ENCODE measurements at regions not wholly inside any gene's neighbourhood (a gene's known extent, or its start where the extent isn't known, plus 50 kb on each side); places are given as distances from the start of the nearest gene placed in this dataset.

DNA sequence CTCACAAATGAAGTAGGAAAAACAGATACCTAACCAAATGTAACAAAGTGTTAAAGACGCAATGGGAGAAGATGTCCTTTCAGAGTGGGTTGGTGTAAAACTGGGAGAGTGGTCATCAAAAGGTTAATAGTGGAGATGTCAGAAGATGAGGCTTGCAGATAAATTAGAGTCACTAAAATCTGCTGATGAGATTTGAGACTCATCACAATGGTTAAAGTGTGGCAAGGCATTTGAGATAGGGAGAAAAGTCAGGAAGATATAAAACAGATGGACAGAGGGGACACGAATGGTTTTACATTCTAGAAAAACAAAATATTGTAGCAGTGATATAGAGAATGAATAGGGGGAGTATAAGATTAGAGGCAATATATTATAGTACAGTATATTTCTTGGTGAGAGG, 406.0 kb upstream of the SEMA6A start:
- 67 to 91% (median 84%) methylated on average over 2 of the region's 2 CpGs for WGBS, 5 donors
- H3K4me3 ChIP-seq = no peak overlapping the region
- H3K27me3 ChIP-seq (replicated peaks in 1 of 7) = no peaks in the 10 kb centered on the region
- TF ChIP-seq POLR2A (IDR thresholded peaks at IDR 0.05) = no peak
- TF ChIP-seq, protein P1, sequence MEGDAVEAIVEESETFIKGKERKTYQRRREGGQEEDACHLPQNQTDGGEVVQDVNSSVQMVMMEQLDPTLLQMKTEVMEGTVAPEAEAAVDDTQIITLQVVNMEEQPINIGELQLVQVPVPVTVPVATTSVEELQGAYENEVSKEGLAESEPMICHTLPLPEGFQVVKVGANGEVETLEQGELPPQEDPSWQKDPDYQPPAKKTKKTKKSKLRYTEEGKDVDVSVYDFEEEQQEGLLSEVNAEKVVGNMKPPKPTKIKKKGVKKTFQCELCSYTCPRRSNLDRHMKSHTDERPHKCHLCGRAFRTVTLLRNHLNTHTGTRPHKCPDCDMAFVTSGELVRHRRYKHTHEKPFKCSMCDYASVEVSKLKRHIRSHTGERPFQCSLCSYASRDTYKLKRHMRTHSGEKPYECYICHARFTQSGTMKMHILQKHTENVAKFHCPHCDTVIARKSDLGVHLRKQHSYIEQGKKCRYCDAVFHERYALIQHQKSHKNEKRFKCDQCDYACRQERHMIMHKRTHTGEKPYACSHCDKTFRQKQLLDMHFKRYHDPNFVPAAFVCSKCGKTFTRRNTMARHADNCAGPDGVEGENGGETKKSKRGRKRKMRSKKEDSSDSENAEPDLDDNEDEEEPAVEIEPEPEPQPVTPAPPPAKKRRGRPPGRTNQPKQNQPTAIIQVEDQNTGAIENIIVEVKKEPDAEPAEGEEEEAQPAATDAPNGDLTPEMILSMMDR (IDR thresholded peaks at IDR 0.05 in 8 of 11, conservative IDR thresholded peaks at IDR 0.05 in 3 of 11) = no peak
- no peak for TF ChIP-seq POLR2AphosphoS5 (IDR thresholded peaks at IDR 0.05)
- intact Hi-C loops (cut with DNase I; ENCODE audit: low total_unique reads) = no loop called here
- no peaks in the 10 kb centered on the region for H3K4me1 ChIP-seq
- H3K36me3 ChIP-seq = no peaks in the 10 kb centered on the region
- H3K9me3 ChIP-seq = peaks cover 0 to 4% (median 0%) of the 10 kb centered on the region in 8 donors
- H3K27ac ChIP-seq = no peak overlapping the region
- no peak for DNase-seq

DNA sequence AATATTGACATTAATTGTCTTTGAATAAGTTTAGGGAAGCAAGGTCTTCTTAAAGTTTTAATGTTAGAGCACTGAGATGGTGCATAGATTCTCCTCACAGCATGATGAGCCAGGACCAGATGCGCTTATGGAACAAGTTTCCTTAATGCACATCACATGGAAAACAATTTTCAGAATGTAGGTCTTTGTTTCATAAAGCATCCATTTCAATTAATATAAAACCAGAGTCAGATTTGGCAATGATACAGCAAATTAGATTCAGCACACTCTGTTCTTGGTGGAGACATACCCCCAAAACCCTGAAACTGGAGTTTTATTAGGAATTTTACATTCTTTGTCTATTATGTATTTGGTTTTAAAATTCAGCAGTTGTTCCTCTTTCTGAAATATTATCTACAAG, 402.1 kb upstream of the SEMA6A start:
- TF ChIP-seq, protein P1 (IDR thresholded peaks at IDR 0.05 in 8 of 11, conservative IDR thresholded peaks at IDR 0.05 in 3 of 11) = no peak
- TF ChIP-seq POLR2AphosphoS5 (IDR thresholded peaks at IDR 0.05) (no peak), POLR2A (IDR thresholded peaks at IDR 0.05) (no peak)
- H3K9me3 ChIP-seq = peaks cover 0 to 20% (median 4%) of the 10 kb centered on the region in 8 donors
- H3K27ac ChIP-seq = no peak overlapping the region
- no peak for DNase-seq
- H3K4me3 ChIP-seq = no peak overlapping the region
- H3K36me3 ChIP-seq = no peaks in the 10 kb centered on the region
- intact Hi-C loops (cut with DNase I; ENCODE audit: low total_unique reads) = no loop called here
- H3K4me1 ChIP-seq = no peaks in the 10 kb centered on the region
- H3K27me3 ChIP-seq (replicated peaks in 1 of 7) = no peaks in the 10 kb centered on the region
- 90 to 97% (median 96%) methylated on average over 1 of the region's 1 CpG for WGBS, 5 donors

DNA sequence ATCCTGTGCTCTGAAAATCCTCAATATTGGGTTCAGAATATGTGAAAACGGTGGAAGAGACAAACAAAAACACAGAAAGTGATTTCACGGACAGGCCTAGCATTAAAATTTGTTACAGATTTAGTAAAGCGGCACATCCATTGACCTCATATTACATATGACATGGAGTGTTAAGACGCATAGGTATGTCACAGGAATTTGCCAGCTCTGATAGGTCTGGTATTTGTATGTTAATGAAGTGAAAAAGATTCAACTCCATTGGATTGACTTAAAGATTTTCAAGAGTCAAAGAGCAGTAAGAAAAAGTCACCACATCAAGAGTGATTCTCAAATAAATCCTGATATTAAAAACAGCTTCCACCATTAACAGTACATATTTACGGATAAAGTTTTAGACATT, 396.5 kb upstream of the SEMA6A start:
- Histone ChIP-seq H3K9me3 (peaks cover 0 to 27% (median 8%) of the 10 kb centered on the region in 8 donors), H3K4me1 (no peaks in the 10 kb centered on the region), H3K36me3 (no peaks in the 10 kb centered on the region), H3K4me3 (no peak overlapping the region), H3K27ac (no peak overlapping the region), H3K27me3 (replicated peaks in 1 of 7) (no peaks in the 10 kb centered on the region)
- intact Hi-C loops (cut with DNase I; ENCODE audit: low total_unique reads) = no loop called here
- no peak for DNase-seq
- no peak for TF ChIP-seq POLR2A (IDR thresholded peaks at IDR 0.05)
- TF ChIP-seq POLR2AphosphoS5 (IDR thresholded peaks at IDR 0.05) = no peak
- TF ChIP-seq, protein P1 (IDR thresholded peaks at IDR 0.05 in 8 of 11, conservative IDR thresholded peaks at IDR 0.05 in 3 of 11) = no peak
- WGBS, 5 donors = 88 to 95% (median 89%) methylated on average over 5 of the region's 5 CpGs

DNA sequence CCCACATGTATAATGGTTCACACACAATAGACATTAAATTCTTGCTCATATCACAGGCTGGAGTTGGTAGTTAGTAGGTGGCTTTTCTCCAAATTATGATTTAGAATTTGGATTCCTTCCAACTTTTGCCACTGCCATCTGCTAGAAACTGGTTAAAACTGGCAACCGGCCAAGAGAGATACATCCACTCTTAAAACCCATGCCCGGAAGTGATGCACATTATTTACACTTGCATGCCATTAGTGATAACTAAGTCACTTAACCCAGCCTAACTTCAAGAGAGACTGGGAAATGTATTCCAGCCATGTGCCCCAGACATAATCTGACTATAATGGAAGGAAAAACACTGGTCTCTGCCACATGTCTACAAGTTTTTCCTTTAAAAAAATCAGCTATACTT, 395.7 kb upstream of the SEMA6A start:
- no peak overlapping the region for H3K4me3 ChIP-seq
- no peaks in the 10 kb centered on the region for H3K27me3 ChIP-seq (replicated peaks in 1 of 7)
- peaks cover 0 to 27% (median 8%) of the 10 kb centered on the region in 8 donors for H3K9me3 ChIP-seq
- H3K27ac ChIP-seq = no peak overlapping the region
- intact Hi-C loops (cut with DNase I; ENCODE audit: low total_unique reads) = no loop called here
- no peaks in the 10 kb centered on the region for H3K4me1 ChIP-seq
- TF ChIP-seq, protein P1 (IDR thresholded peaks at IDR 0.05 in 8 of 11, conservative IDR thresholded peaks at IDR 0.05 in 3 of 11) = no peak
- TF ChIP-seq POLR2AphosphoS5 (IDR thresholded peaks at IDR 0.05) (no peak), POLR2A (IDR thresholded peaks at IDR 0.05) (no peak)
- 51 to 68% (median 57%) methylated on average over 2 of the region's 2 CpGs for WGBS, 5 donors
- DNase-seq = no peak
- H3K36me3 ChIP-seq = no peaks in the 10 kb centered on the region

Measured in spleen (tissue), 11 donors.